ENCODE measurements at regions not wholly inside any gene's neighbourhood (a gene's known extent, or its start where the extent isn't known, plus 50 kb on each side); places are given as distances from the start of the nearest gene placed in this dataset.

- DNase-seq, result no peak
- WGBS, 3 donors, result 60 to 68% (median 61%) methylated on average over 1 of the region's 1 CpG
- H3K27me3 ChIP-seq, result no peaks in the 10 kb centered on the region
- H3K4me3 ChIP-seq, result no peak overlapping the region
- no peaks in the 10 kb centered on the region for H3K36me3 ChIP-seq
- no peaks in the 10 kb centered on the region for H3K9me3 ChIP-seq
- intact Hi-C loops (cut with DNase I), result no loop called here
- no peak overlapping the region for H3K27ac ChIP-seq
- H3K4me1 ChIP-seq (ENCODE audit: insufficient read depth), result no peaks in the 10 kb centered on the region
- TF ChIP-seq POLR2A (IDR thresholded peaks at IDR 0.05), result no peak
- TF ChIP-seq CTCF (IDR thresholded peaks at IDR 0.05), result no peak
- TF ChIP-seq EP300 (IDR thresholded peaks at IDR 0.05), result no peak
These were observed 143.8 kb downstream of the HGF start for GRCh38 chr7:81626008-81626407.

- no peak for TF ChIP-seq CTCF (IDR thresholded peaks at IDR 0.05)
- TF ChIP-seq POLR2A (IDR thresholded peaks at IDR 0.05), result no peak
- no peak for TF ChIP-seq EP300 (IDR thresholded peaks at IDR 0.05)
- intact Hi-C loops (cut with DNase I), result no loop called here
- H3K4me3 ChIP-seq, result no peak overlapping the region
- no peaks in the 10 kb centered on the region for H3K27me3 ChIP-seq
- H3K27ac ChIP-seq, result no peak overlapping the region
- no peak for DNase-seq
- 17 to 32% (median 24%) methylated on average over 6 of the region's 6 CpGs for WGBS, 3 donors
- H3K36me3 ChIP-seq, result no peaks in the 10 kb centered on the region
- H3K4me1 ChIP-seq (ENCODE audit: insufficient read depth), result no peaks in the 10 kb centered on the region
- H3K9me3 ChIP-seq, result no peaks in the 10 kb centered on the region
These were observed 144.9 kb downstream of the HGF start for GRCh38 chr7:81624650-81625631.

- no peaks in the 10 kb centered on the region for H3K27me3 ChIP-seq
- 90 to 100% (median 95%) methylated on average over 1 of the region's 1 CpG for whole genome bisulfite sequencing, 3 donors
- intact Hi-C loops (cut with DNase I), result no loop called here
- H3K4me1 ChIP-seq (ENCODE audit: insufficient read depth), result no peaks in the 10 kb centered on the region
- TF ChIP-seq POLR2A (IDR thresholded peaks at IDR 0.05) (no peak), EP300 (IDR thresholded peaks at IDR 0.05) (no peak), CTCF (IDR thresholded peaks at IDR 0.05) (no peak)
- no peak overlapping the region for H3K27ac ChIP-seq
- H3K9me3 ChIP-seq, result no peaks in the 10 kb centered on the region
- no peak for DNase-seq
- no peaks in the 10 kb centered on the region for H3K36me3 ChIP-seq
- no peak overlapping the region for H3K4me3 ChIP-seq
These were observed 145.7 kb downstream of the HGF start for GRCh38 chr7:81624021-81624592.

GRCh38 chr7:81623251-81623855, 146.5 kb downstream of the HGF start:
- Histone ChIP-seq H3K36me3 (no peaks in the 10 kb centered on the region), H3K9me3 (no peaks in the 10 kb centered on the region), H3K27ac (no peak overlapping the region), H3K4me3 (no peak overlapping the region), H3K4me1 (ENCODE audit: insufficient read depth) (no peaks in the 10 kb centered on the region), H3K27me3 (no peaks in the 10 kb centered on the region)
- TF ChIP-seq CTCF (IDR thresholded peaks at IDR 0.05) (no peak), EP300 (IDR thresholded peaks at IDR 0.05) (no peak), POLR2A (IDR thresholded peaks at IDR 0.05) (no peak)
- intact Hi-C loops (cut with DNase I), result no loop called here
- no peak for DNase-seq
- 95 to 98% (median 95%) methylated on average over 1 of the region's 1 CpG for WGBS, 3 donors

All from ovary (tissue), 7 donors.